ENCODE measurements at regions not wholly inside any gene's neighbourhood (a gene's known extent, or its start where the extent isn't known, plus 50 kb on each side); places are given as distances from the start of the nearest gene placed in this dataset.

GRCh38 chr9:82598241-82599039 lies 464.5 kb downstream of the RASEF start:
- DNase-seq: no peak

- no peak for DNase-seq
Observed at GRCh38 chr9:82599336-82599949, 463.5 kb downstream of the RASEF start.

GRCh38 chr9:82600536-82601292 lies 462.2 kb downstream of the RASEF start:
- no peak for DNase-seq

GRCh38 chr9:82601293-82601771 lies 461.6 kb downstream of the RASEF start:
- no peak for DNase-seq

GRCh38 chr9:82604947-82605656 lies 457.8 kb downstream of the RASEF start:
- DNase-seq: no peak

- DNase-seq: no peak
Observed at GRCh38 chr9:82605657-82606031, 457.3 kb downstream of the RASEF start.

GRCh38 chr9:82606071-82606470 lies 456.9 kb downstream of the RASEF start:
- no peak for DNase-seq

GRCh38 chr9:82606492-82607382 lies 456.2 kb downstream of the RASEF start:
- DNase-seq: peak in 1 of 2 donors; percentile 10

- DNase-seq: no peak
Observed at GRCh38 chr9:82608487-82608886, 454.5 kb downstream of the RASEF start.

GRCh38 chr9:82612942-82613341 lies 450.0 kb downstream of the RASEF start:
- DNase-seq: no peak

- DNase-seq: no peak
Observed at GRCh38 chr9:82613498-82613897, 449.4 kb downstream of the RASEF start.

- no peak for DNase-seq
Observed at GRCh38 chr9:82616545-82616944, 446.4 kb downstream of the RASEF start.

GRCh38 chr9:82621447-82621846 lies 441.5 kb downstream of the RASEF start:
- DNase-seq: no peak

- DNase-seq: no peak
Observed at GRCh38 chr9:82637368-82637767, 425.6 kb downstream of the RASEF start.

- no peak for DNase-seq
Observed at GRCh38 chr9:82645600-82645999, 417.3 kb downstream of the RASEF start.

- DNase-seq: no peak
Observed at GRCh38 chr9:82650368-82650767, 412.6 kb downstream of the RASEF start.

- DNase-seq: no peak
Observed at GRCh38 chr9:82651474-82651873, 411.5 kb downstream of the RASEF start.

GRCh38 chr9:82665324-82665723 lies 397.6 kb downstream of the RASEF start:
- no peak for DNase-seq

GRCh38 chr9:82668689-82669199 lies 394.2 kb downstream of the RASEF start:
- no peak for DNase-seq

- DNase-seq: no peak
Observed at GRCh38 chr9:82670000-82670399, 392.9 kb downstream of the RASEF start.

- DNase-seq: no peak
Observed at GRCh38 chr9:82670726-82671125, 392.2 kb downstream of the RASEF start.

- no peak for DNase-seq
Observed at GRCh38 chr9:82673201-82673600, 389.7 kb downstream of the RASEF start.

Measured in CD4-positive, alpha-beta T cell treated with Interleukin-1 beta for 1 hour (primary cell).